NT2/D1 (cell line): ENCODE measurements at regions not wholly inside any gene's neighbourhood (a gene's known extent, or its start where the extent isn't known, plus 50 kb on each side); places are given as distances from the start of the nearest gene placed in this dataset.

Experiments
- SUZ12 ChIP-seq: IDR thresholded peaks from 2 replicates; pipeline ENCODE4 v1.6.1; 2011; ENCODE audit not compliant: insufficient read length, insufficient read depth; ENCODE audit errors: extremely low read depth
- YY1 ChIP-seq: IDR thresholded peaks from 2 replicates; pipeline ENCODE4 v1.6.1; 2011; ENCODE audit not compliant: insufficient read length, insufficient read depth
- ZNF274 ChIP-seq: IDR thresholded peaks from 2 replicates; pipeline ENCODE4 v1.6.1; 2011; ENCODE audit warnings: mild to moderate bottlenecking, low read depth, low read length

DNA sequence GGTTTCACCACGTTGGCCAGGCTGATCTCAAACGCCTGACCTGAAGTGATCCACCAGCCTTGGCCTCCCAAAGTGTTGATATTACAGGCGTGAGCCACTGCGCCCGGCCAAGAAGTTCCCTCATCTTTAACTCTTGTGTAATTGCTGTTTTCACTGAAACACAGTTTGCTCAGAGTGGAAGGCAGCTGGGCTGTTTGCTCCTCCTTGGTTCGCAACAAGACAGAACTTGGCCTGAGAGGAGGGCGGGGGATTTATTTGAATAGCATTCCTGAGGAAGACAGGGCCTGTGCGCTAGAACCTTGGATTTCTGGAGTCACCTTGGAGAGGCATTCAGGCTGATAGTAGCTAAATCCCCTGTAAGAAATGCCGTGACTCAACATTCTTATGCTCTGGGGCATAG is 226.7 kb upstream of the MCTP2 start:
- TF ChIP-seq ZNF274 (no peak), YY1 (no peak), SUZ12 (no peak)
